DND-41 (cell line): ENCODE measurements at regions not wholly inside any gene's neighbourhood (a gene's known extent, or its start where the extent isn't known, plus 50 kb on each side); places are given as distances from the start of the nearest gene placed in this dataset.

Experiments
- CTCF ChIP-seq: IDR thresholded peaks from 2 replicates; pipeline ENCODE4 v1.5.1; 2012; ENCODE audit warnings: borderline replicate concordance, low read length, moderate library complexity, mild to moderate bottlenecking; ENCODE audit not compliant: poor library complexity, severe bottlenecking; ENCODE audit errors: extremely low read depth
- EZH2 ChIP-seq: IDR thresholded peaks from 3 replicates; pipeline ENCODE4 v1.6.1; 2012; ENCODE audit warnings: borderline replicate concordance, low read depth, mild to moderate bottlenecking, moderate library complexity, low read length, inconsistent platforms; ENCODE audit not compliant: severe bottlenecking

DNA sequence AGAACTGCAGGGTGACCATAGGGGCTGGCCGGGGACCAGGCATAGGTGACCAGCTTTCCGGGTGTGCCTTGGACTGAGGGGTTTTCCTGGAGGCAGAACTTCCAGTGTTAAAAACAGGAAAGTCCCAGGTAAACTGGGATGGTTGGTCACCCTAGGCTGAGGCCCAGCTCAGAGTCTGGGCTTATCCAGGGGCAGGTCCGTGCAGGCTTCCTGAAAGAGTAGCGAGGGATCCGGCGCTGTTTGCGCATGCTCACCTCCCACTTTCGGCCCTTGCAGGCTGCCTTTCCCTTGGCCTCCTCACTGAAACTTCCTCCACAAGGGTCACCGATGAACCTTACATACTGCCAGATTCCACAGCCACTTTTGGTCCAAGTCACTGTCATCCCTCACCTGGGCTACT lies 119.8 kb upstream of the PLET1 start:
- TF ChIP-seq CTCF (no peak), EZH2 (no peak)
